Right lobe of liver (tissue), 6 donors: ENCODE measurements at regions not wholly inside any gene's neighbourhood (a gene's known extent, or its start where the extent isn't known, plus 50 kb on each side); places are given as distances from the start of the nearest gene placed in this dataset.
"Not testable (repeated sequence)": the region's sequence is repeated elsewhere in the genome, so short reads cannot be mapped to it uniquely, and the experiment has no call there.

Experiments used
- ATAC-seq, 4 donors: fragments of 200-7000 bp; cut with Tn5 transposase; one replicate each; pipeline ENCODE4 v1.9.1; 2020; ENCODE audit warnings: mild to moderate bottlenecking in 4 of 4, moderate library complexity in 4 of 4
- DNase-seq, 3 donors: peaks; one replicate each; pipeline ENCODE4 v3.0.0-alpha.2; 2020
- H3K27ac ChIP-seq, 3 donors: fragments of 200-600 bp; one replicate each; pipeline ENCODE4 v1.8.0; 2022
- H3K27me3 ChIP-seq, 2 donors: fragments of 200-600 bp; one replicate each; pipeline ENCODE4 v1.8.0; 2022
- H3K36me3 ChIP-seq, 4 donors: fragments of 200-600 bp; sonication (generic) in 1 of 4; one replicate each; pipeline versions ENCODE4 v1.5.1 to v1.8.0; 2017 to 2022; ENCODE audit warnings: control low read depth in 1 of 4
- H3K4me1 ChIP-seq, 4 donors: fragments of 200-600 bp; sonication (generic) in 1 of 4; one replicate each; pipeline versions ENCODE4 v1.5.1 to v1.8.0; 2017 to 2022; ENCODE audit warnings: control low read depth in 1 of 4
- H3K4me3 ChIP-seq, 3 donors: fragments of 200-600 bp; one replicate each; pipeline ENCODE4 v1.8.0; 2022
- H3K9me3 ChIP-seq, 4 donors: fragments of 200-600 bp; sonication (generic) in 1 of 4; one replicate each; pipeline versions ENCODE4 v1.5.1 to v1.8.0; 2017 to 2022; ENCODE audit warnings: control low read depth in 1 of 4
- CTCF ChIP-seq, 4 donors: fragments of 200-600 bp in 3 of 4; fragments of 450-650 bp in 1 of 4; IDR thresholded peaks; one replicate each; pipeline versions ENCODE4 v1.5.1 to v1.8.0; 2016 to 2022; ENCODE audit warnings: antibody characterized with exemption in 4 of 4, mild to moderate bottlenecking in 2 of 4
- POLR2A ChIP-seq: fragments of 450-650 bp; IDR thresholded peaks from one replicate; pipeline ENCODE4 v1.6.1; 2017; ENCODE audit warnings: antibody characterized with exemption, mild to moderate bottlenecking
- WGBS: methylation state at CpG from one replicate; pipeline ENCODE4 v1.1.6; 2018; ENCODE audit warnings: low coverage, low lambda C conversion rate; ENCODE audit not compliant: insufficient coverage; ENCODE audit errors: missing lambda C conversion rate; 5-methylcytosine and 5-hydroxymethylcytosine counted together
- intact Hi-C, 2 donors: fragments of 100-400 bp; cut with DNase I; formaldehyde crosslinking; loops; one replicate each; pipeline versions ENCODE4 v1.11.2 to v1.14.1; 2022
- donor health status: DM: no; HTN: yes; CAD: no.
- donor health status: DM: no; HTN: no; CAD: no.
- donor health status: DM: no; HTN: no; CAD: no.
- donor health status: DM: no; HTN: yes; CAD: no.
- donor health status: DM: no; HTN: yes; CAD: no.

GRCh38 chr20:6277661-6278240, 154.9 kb upstream of the FERMT1 start:
- no peaks in the 10 kb centered on the region for H3K9me3 ChIP-seq
- no peaks in the 10 kb centered on the region for H3K4me1 ChIP-seq
- DNase-seq (no peak), ATAC-seq (no peak)
- TF ChIP-seq CTCF (IDR thresholded peaks at IDR 0.05), result no peak
- TF ChIP-seq POLR2A, result no peak
- no peaks in the 10 kb centered on the region for H3K36me3 ChIP-seq
- intact Hi-C loops, result no loop called here
- 30% methylated on average over 6 of the region's 6 CpGs for WGBS
- no peaks in the 10 kb centered on the region for H3K27me3 ChIP-seq
- H3K27ac ChIP-seq, result no peak overlapping the region
- H3K4me3 ChIP-seq, result no peak overlapping the region

- ATAC-seq, intact Hi-C loops, H3K27me3 ChIP-seq, H3K4me3 ChIP-seq, DNase-seq, H3K36me3 ChIP-seq, H3K9me3 ChIP-seq, H3K27ac ChIP-seq, H3K4me1 ChIP-seq: not testable (repeated sequence)
Observed at GRCh38 chr20:6270404-6270803, 147.6 kb upstream of the FERMT1 start.

- H3K4me1 ChIP-seq, result peaks cover 0 to 5% (median 0%) of the 10 kb centered on the region in 4 donors
- no peak for DNase-seq
- no peaks in the 10 kb centered on the region for H3K36me3 ChIP-seq
- TF ChIP-seq CTCF (IDR thresholded peaks at IDR 0.05) (no peak), POLR2A (no peak)
- no peak for ATAC-seq
- H3K9me3 ChIP-seq, result no peaks in the 10 kb centered on the region
- no peak overlapping the region for H3K4me3 ChIP-seq
- no peak overlapping the region for H3K27ac ChIP-seq
- no peaks in the 10 kb centered on the region for H3K27me3 ChIP-seq
- WGBS, result 18% methylated on average over 8 of the region's 8 CpGs
- intact Hi-C loops, result no loop called here
Observed at GRCh38 chr20:6269168-6269873, 146.5 kb upstream of the FERMT1 start.

- WGBS, result 32% methylated on average over 10 of the region's 10 CpGs
- no peaks in the 10 kb centered on the region for H3K27me3 ChIP-seq
- ATAC-seq, result peak; percentile 64 to 87 (median 74)
- no peak for TF ChIP-seq POLR2A
- peak; percentile 39 to 51 (median 42) for TF ChIP-seq CTCF (IDR thresholded peaks at IDR 0.05)
- H3K27ac ChIP-seq, result peak overlapping the region in 1 of 3 donors; percentile 16
- no peaks in the 10 kb centered on the region for H3K36me3 ChIP-seq
- peaks cover 0 to 5% (median 0%) of the 10 kb centered on the region in 4 donors for H3K4me1 ChIP-seq
- intact Hi-C loops, result no loop called here
- no peaks in the 10 kb centered on the region for H3K9me3 ChIP-seq
- DNase-seq, result no peak
- H3K4me3 ChIP-seq, result no peak overlapping the region
Observed at GRCh38 chr20:6265204-6265904, 142.5 kb upstream of the FERMT1 start.

GRCh38 chr20:6253396-6253795, 130.6 kb upstream of the FERMT1 start:
- no peak for DNase-seq
- Histone ChIP-seq H3K9me3 (no peaks in the 10 kb centered on the region), H3K27ac (no peak overlapping the region), H3K27me3 (no peaks in the 10 kb centered on the region), H3K4me3 (no peak overlapping the region), H3K4me1 (no peaks in the 10 kb centered on the region), H3K36me3 (no peaks in the 10 kb centered on the region)
- TF ChIP-seq CTCF (IDR thresholded peaks at IDR 0.05) (no peak), POLR2A (no peak)
- ATAC-seq, result no peak
- intact Hi-C loops, result no loop called here
- 36% methylated on average over 2 of the region's 2 CpGs for WGBS
